GM12874 (cell line): ENCODE measurements at regions not wholly inside any gene's neighbourhood (a gene's known extent, or its start where the extent isn't known, plus 50 kb on each side); places are given as distances from the start of the nearest gene placed in this dataset.

Experiments
- TF ChIP-seq, protein P1 (sequence below): IDR thresholded peaks from 2 replicates; pipeline ENCODE4 v1.5.1; 2011; ENCODE audit warnings: low read depth, mild to moderate bottlenecking, control low read depth, low read length, moderate library complexity; ENCODE audit not compliant: insufficient read depth

DNA sequence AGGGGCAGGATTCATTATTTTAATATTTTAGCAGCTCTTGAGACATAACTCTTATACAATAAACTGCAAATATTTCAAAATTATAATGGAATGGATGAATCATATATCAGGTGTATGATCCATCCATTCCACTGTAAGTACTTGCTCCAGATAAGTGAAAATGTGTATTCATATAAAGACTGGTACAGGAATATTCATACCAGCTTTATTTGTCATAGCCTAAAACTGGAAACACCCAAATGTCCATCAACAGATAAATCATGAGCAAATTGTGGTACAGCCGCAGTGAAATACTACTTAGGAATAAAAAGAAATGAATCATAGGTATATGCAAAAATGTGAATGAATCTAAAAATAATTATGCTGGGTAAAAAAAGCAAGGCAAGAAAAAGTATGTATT lies 263.6 kb upstream of the SYT10 start:
- TF ChIP-seq, protein P1, sequence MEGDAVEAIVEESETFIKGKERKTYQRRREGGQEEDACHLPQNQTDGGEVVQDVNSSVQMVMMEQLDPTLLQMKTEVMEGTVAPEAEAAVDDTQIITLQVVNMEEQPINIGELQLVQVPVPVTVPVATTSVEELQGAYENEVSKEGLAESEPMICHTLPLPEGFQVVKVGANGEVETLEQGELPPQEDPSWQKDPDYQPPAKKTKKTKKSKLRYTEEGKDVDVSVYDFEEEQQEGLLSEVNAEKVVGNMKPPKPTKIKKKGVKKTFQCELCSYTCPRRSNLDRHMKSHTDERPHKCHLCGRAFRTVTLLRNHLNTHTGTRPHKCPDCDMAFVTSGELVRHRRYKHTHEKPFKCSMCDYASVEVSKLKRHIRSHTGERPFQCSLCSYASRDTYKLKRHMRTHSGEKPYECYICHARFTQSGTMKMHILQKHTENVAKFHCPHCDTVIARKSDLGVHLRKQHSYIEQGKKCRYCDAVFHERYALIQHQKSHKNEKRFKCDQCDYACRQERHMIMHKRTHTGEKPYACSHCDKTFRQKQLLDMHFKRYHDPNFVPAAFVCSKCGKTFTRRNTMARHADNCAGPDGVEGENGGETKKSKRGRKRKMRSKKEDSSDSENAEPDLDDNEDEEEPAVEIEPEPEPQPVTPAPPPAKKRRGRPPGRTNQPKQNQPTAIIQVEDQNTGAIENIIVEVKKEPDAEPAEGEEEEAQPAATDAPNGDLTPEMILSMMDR = no peak

DNA sequence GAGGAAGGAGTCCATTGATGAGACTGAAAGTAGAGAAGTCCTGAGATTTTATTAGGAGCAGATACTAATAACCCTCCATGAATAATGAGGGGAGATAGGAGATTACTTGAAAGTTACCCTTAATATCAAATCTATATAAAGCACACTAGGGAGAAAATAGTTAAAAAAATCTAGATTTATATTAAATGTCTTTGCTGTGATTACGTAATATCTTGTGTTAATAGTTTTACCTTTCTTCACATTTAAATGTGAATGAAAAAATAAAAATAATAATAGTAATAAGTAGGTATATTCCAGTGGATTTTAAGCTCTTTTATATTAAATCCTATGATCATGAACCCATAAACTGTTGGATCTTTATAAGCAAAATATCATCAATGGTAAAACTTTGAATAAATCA lies 267.3 kb upstream of the SYT10 start:
- TF ChIP-seq, protein P1 = no peak

DNA sequence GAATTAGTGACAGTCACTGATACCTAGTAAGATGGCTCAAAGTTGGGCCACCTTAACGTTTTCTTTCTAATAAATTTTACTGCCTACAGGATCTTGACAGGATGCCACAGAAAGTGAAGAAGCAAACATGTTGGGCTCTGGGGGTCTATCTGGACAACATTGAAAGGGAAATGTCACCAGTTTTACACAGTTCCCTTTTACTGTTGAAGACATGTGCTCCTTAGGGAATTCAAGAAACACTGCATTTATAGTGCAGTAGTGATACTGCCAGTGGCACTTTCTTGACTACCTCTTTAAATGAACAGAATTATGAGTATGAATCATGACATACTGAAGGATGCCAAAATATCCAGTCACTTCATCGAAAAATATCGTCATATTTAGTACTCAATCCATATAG lies 269.3 kb upstream of the SYT10 start:
- TF ChIP-seq, protein P1 = no peak

DNA sequence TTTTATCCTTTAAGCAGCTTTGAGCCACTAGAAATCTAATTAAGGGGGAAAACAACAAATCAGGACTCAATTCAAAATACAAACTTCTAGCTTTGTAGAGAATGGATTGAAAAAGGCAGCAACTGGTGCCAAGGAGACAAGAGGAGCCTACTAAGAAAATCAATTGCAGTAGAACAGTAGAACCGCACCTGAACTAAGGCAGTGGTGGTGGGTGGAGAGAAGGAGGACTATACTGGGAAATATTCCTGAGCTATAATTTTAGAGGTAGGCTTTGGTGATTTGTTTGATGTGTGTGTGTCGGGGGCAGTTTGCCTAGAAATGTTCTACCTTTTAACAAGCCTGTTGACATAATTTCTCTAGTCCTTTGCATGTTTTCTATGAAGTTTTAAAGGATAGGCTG lies 270.9 kb upstream of the SYT10 start:
- TF ChIP-seq, protein P1 = no peak

DNA sequence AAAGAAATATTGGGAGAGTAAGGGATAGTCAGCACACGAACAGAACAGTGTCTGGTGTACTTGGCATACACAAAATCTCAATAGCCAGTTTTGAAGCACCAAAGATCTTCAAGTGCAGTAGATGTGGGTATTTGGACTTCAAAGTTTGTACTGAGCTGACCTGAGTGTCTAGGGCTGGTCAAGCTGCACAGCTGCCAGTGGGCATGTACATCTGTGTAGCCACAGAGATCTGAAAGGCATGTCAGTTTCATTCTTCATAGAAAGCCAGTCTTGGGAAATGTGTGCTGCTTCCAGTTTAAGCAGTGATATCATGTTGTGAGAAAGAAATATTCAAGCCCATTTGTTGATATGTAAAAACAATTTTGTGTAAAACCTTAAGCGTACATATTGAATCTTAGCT lies 279.0 kb upstream of the SYT10 start:
- TF ChIP-seq, protein P1 = no peak

DNA sequence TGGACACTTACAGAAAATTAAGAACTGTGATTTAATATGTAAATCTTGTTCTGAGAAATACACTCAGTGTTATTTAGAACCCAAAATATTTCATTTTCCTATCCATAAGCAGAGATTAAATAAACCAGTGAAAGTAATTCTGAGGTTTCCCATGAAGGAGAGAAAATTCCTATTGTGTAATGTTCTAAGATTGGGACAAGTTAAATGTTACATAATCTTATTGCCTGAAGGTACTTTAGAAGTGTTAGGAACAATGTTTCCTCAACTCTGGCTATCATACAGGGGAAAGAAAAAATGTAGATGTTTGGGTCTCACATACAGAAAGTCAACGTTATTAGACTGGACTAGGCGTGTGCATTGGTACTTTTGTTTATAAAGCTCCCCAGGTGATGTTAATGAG lies 281.9 kb upstream of the SYT10 start:
- TF ChIP-seq, protein P1 = no peak

DNA sequence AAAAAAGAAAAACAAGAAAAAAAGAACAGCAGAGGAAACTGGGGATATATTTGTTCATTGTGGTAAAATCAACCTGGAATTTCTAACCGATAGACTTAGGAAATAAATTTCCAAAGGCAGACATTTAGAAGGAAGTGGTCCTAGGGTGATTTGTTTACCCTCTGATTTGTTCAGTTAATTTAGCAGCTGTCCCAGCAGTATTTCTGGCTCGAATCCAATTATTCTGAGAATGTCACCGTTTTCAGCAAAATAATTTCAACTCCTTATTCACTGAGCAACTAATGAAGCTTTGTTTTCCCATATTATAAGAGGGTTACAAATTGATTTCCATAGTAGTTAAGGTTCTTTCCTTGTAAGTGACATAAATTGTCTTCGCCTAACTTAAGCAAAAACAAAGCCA lies 285.2 kb upstream of the SYT10 start:
- TF ChIP-seq, protein P1 = no peak

DNA sequence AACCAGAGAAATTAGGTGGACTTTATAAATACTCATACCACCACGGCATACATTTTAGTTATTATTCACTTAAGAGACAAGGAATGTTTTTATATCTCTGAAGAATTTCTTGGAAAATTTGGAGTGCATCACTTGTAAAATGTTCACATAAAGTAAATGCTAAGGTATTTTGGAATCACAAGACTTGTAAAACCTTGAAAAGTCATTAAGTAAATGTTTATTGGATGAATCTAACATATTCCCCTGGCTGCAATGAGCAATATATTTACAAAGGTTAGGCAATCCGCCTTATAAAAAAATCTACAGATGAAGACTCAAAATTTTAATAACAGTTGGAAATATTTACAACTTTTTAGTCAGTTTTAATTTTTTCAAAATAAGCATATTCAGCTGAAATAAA lies 287.4 kb upstream of the ALG10 start:
- TF ChIP-seq, protein P1 = no peak
